HG03103 (cell line): ENCODE measurements at regions not wholly inside any gene's neighbourhood (a gene's known extent, or its start where the extent isn't known, plus 50 kb on each side); places are given as distances from the start of the nearest gene placed in this dataset.

Experiments used
- ATAC-seq: cut with Tn5 transposase; IDR thresholded peaks from one replicate; pipeline ENCODE4 v1.9.1; 2021; ENCODE audit warnings: low read depth; ENCODE audit not compliant: unreplicated experiment

- ATAC-seq = no peak
Measured at GRCh38 chr1:209037064-209037463, 546.5 kb upstream of the CAMK1G start.

- ATAC-seq = no peak
Measured at GRCh38 chr1:209038316-209038715, 545.2 kb upstream of the CAMK1G start.

- no peak for ATAC-seq
Measured at GRCh38 chr1:209038735-209039134, 544.8 kb upstream of the CAMK1G start.

- no peak for ATAC-seq
Measured at GRCh38 chr1:209040351-209040750, 543.2 kb upstream of the CAMK1G start.

GRCh38 chr1:209041927-209042326, 541.6 kb upstream of the CAMK1G start:
- no peak for ATAC-seq

- no peak for ATAC-seq
Measured at GRCh38 chr1:209042413-209042812, 541.1 kb upstream of the CAMK1G start.

- no peak for ATAC-seq
Measured at GRCh38 chr1:209045331-209046057, 538.0 kb upstream of the CAMK1G start.

- ATAC-seq = no peak
Measured at GRCh38 chr1:209046058-209046417, 537.5 kb upstream of the CAMK1G start.

GRCh38 chr1:209046935-209047334, 536.6 kb upstream of the CAMK1G start:
- ATAC-seq = no peak

GRCh38 chr1:209048941-209049669, 534.4 kb upstream of the CAMK1G start:
- ATAC-seq = no peak

- ATAC-seq = no peak
Measured at GRCh38 chr1:209051570-209051969, 531.9 kb upstream of the CAMK1G start.

GRCh38 chr1:209053587-209053986, 529.9 kb upstream of the CAMK1G start:
- no peak for ATAC-seq

- no peak for ATAC-seq
Measured at GRCh38 chr1:209057083-209057482, 526.4 kb upstream of the CAMK1G start.

GRCh38 chr1:209057901-209058300, 525.6 kb upstream of the CAMK1G start:
- no peak for ATAC-seq

GRCh38 chr1:209059376-209059775, 524.1 kb upstream of the CAMK1G start:
- no peak for ATAC-seq

GRCh38 chr1:209059981-209060380, 523.5 kb upstream of the CAMK1G start:
- no peak for ATAC-seq

GRCh38 chr1:209062081-209062620, 521.4 kb upstream of the CAMK1G start:
- ATAC-seq = no peak

GRCh38 chr1:209062863-209063262, 520.7 kb upstream of the CAMK1G start:
- no peak for ATAC-seq

- ATAC-seq = no peak
Measured at GRCh38 chr1:209063767-209064659, 519.5 kb upstream of the CAMK1G start.

GRCh38 chr1:209064850-209065706, 518.4 kb upstream of the CAMK1G start:
- no peak for ATAC-seq
